SKM-1 (cell line): ENCODE measurements at regions not wholly inside any gene's neighbourhood (a gene's known extent, or its start where the extent isn't known, plus 50 kb on each side); places are given as distances from the start of the nearest gene placed in this dataset.

Experiments
- DNase-seq: peaks from one replicate; lab custom pipeline; 2025; ENCODE audit not compliant: unreplicated experiment; lab: John Stamatoyannopoulos, UW

DNA sequence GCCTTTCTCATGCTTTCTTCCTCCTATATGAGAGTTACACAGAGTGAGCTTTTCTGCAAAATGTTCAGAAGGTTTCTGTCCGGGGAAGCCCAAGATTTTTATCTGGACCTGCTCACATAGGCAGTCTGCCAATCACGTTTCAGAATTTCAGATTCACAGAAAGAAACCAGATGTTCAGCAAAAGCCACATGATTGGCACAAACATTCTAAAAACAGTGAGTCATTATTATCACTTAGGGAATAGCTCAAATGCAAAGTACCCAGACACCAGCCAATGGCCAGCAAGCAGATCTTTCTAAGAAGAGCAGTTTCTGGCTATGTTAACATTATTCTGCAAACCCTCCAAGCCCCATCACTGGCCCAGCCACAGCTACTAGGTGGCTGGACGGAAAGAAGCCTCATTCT lies 1558.5 kb upstream of the TMEM132C start:
- DNase-seq, result no peak

DNA sequence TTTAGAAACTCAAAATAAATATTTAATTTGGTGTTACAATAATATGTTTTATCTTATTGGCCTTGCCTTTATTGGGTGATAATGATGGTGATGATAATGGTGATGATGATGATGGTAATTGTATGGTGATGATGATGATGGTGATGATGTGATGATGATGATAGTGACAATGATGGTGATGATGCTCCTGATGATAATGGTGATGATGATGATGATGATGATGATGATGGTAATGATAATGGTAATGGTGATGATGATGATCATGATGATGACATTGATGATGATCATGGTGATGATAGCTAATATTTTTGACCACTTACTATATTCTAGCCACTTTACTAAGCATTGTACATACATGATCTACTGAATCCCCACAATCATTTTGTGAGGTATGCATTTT lies 1548.6 kb upstream of the TMEM132C start:
- no peak for DNase-seq

DNA sequence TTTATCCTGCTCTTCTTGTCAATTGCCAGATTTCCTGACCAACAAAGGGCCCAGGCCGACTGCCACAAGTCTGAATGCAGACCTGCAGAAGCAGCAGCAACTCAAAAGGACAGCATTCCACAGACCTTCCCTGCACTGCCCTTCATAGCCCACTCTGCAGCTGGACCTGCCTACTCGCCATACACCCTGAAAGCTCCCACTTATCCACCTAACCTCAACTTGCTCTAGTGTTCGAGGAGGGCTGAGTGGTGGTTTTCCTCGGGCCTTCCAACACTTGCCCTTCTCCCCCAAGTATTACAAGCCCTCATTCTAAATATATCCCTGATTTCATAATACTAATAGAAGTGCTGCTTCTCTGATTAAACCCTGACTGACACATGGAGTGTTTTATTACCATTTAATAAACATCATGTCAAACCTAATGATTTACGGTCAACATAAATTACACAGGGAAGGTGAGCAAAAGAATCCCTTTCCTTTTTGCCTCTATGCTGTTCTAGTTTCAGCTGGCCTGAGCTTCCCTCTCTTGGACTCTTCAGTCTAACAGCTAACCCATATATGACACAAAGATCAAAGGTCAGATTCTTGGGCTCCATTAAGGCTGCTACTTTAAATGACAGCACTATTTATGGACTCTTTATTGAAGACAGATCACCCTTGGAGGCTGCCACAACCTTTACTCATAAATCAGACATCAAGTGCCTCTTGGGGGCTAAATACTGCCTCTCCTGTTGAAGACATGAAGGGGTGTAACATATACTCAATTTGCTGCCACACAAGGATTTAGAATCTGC lies 1546.9 kb upstream of the TMEM132C start:
- no peak for DNase-seq

DNA sequence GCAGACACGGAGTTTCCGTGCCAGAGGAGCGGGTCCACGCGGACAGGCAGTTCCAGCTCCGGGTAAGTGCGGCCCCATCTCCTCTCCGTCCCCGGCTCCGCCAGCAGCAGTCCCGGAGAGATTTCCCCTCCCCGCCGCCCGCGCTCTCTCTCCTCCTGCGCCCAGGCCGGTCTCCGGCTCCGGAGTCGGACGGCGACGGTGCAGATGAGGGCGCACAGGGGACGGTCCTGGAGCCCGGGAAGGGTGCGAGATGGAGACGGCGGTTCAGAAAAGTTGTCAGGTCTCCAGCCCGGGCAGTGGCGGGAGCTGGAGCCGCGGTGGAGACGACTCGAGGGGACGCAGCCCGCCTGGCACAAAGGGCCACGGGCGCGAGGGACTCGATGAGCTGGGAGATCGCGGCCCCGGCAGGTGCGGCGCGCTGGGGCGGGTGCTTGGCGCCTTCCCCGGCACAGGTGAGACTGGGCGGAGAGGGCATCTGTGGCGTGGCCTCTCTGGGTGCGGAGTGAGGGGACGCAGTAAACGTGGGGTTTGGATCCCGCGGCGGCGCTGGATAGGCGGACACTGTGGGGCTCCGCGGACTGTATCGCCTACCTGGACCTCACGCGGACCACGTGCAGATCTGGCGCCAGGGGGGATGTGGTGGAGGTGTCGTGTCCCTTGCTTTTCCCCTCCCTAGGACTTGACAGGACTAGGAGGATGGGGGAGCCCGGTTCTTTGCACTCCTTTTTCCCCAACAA lies 1540.3 kb upstream of the TMEM132C start:
- DNase-seq, result no peak

DNA sequence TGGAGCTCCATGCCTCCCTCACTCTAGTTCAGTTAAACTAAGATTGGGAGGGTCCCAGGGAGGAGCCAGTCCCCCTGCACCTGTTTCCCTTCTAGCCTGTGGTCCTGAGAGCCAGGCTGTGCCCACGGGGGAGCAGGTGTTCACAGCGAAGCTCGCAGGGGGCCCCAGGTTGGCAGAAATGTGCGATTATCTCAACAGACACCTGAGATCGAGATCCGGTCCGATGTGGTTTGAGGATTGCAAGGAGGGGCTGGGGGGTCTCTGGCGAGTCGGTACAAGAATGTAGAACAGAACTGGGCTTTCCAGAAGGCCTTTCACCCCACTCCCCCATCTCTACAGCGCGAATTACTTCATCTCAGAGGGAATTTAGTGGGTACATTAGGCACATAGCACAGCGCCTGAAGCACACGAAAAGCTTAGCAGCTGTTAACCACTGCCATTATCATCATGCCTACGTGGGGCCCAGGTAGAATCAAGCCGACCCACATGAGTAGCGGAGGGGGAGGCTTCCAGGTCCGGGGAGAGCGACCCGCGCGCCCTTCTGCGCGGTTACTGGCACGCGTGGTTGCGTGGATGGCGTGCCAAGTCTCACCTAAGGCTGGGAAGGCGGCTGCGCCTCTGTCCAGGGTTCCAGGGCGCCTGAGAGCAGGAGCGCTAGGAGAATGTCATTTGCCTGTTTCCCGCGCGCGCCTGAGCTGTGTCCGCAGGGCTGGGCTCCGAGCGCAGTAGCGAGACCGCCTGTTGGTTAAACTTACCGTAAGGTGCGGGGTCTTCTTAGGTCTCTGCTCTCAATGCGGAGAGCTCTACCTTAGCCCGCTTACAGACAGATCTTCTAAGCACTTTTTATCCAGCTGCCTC lies 1539.5 kb upstream of the TMEM132C start:
- no peak for DNase-seq

DNA sequence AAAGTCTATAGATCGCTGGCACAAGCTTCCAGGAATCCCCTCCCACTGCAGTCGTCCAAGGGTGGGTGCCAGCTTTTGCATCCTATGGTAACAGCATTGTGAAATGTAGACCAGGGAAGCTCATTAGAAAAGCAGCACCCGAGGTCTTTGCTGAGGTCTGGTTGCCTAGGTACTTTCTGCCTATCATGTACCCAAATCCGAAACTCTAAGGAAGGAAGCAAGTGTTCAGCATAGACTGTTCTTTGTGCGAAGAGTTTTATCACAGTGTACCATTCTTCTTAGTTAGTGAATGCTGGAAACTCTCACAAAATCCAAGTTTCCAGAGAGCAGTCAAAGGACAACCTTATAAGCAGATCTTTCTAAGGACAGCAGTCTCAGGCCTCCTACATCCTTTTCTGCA lies 1532.7 kb upstream of the TMEM132C start:
- no peak for DNase-seq

DNA sequence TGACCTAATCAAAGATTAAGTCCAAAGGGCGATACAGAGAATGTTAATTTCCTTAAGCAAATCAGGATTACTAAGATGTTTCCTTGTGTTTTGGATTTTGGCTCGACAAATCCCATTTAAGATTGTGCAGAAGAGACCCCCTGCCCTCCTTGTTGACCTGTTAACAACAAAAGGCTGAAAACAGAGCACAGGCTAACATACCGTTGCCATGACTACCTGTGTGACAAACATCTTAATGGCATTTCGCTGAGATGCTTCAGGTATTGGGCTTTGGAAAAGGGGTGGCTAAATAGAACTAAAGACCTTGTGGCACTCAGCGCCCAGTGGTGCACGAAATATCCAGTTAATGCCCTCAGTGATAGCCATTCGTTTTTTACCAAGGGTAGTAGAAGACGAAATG lies 1532.3 kb upstream of the TMEM132C start:
- no peak for DNase-seq

DNA sequence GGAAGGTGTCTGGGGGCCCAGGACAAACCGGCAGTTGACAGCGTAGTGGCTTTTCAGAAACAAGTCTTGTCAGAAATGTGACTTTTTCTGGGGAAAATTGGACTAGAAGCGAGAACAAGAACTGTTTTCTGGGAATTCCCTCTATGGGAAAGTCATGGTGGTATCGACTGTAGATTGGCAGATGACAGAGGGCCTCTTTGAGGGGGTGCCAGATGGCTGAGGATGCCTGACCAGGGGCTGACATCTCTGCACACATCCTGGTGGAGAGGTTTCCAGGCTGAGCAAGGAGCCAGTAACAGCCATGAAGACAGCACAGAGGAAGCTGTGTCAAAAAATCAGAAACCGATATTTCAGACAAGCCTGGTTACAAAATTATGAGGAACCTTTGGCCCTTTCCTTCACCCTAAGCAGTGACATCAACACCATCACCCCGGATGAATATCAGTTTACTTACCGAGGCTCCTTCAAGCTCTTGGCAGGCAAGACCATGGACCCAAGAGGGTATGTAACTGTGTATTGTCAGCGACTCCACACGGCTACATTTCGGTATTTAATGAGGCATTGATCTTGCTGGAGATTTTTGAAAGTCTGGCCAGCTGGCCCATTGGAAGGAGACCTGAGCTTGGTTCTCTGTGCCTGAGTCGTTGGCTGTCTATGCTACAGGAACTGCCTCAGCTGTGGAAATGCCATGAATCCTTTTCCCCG lies 1525.3 kb upstream of the TMEM132C start:
- DNase-seq, result no peak

DNA sequence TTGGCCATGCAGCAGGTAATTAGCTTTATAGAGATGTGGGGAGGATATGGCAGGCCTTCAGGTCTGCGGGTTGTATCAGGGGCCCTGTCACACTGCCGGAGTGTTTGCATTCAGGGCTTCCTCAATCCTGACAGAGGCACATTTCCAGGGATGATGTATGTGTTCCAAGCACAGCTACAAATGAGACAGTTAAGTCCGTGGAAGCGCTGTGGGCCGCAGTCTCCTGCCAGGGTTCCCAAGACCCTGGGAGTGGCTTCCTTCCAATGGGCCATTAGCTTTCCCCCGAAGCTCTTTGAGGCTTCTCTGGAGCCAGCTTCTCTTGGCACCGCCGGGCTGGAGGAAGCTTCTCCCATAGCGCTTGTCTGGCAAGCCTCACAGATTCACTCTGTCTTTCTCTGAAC lies 1524.7 kb upstream of the TMEM132C start:
- DNase-seq, result no peak

DNA sequence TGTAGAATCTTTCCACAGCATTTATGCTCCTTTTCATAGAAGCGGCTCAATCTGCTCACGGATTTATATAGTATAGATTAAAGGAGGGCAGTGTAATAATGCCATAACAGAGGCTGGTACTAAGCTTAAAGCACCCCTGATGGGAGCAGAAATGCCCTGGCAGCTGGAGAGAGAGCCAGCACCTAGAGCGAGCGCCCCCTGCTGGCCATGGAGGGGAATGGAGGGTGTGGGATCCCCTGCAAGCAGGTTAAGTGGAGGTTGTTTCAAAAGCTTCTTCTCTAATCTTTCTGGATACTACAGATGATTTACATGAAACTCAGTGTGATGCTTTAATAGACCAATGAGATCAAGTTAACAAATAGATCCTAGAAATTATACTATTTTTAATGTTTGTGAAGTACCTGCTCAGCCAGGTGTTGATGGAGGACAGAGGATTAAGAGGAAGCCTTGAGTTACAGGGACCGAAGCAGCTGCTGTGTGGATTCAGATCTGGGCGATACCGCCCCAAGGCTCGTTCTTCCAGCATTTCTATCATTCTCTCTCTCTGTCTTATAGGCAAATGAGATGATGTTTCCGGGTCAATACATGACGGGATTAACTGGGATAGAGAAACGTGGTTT lies 1519.3 kb upstream of the TMEM132C start:
- no peak for DNase-seq

DNA sequence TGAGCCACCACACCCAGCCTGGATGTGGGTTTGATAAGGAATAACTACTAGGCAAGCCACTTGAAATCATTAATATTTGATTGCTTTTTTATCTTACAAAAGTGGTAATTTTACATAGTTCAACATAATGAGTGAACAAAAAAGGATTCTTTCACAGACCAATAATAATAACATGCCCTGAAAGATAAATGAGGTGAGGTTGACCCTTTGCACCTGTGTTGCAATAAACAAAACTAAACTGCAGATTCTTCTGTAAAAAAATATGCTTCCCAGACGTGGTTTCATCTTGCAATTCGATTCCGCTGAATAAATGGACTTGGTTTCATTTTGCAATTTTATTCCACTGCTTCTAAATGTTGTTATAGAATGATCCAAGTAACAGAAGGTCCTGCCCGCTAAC lies 1514.9 kb upstream of the TMEM132C start:
- no peak for DNase-seq

DNA sequence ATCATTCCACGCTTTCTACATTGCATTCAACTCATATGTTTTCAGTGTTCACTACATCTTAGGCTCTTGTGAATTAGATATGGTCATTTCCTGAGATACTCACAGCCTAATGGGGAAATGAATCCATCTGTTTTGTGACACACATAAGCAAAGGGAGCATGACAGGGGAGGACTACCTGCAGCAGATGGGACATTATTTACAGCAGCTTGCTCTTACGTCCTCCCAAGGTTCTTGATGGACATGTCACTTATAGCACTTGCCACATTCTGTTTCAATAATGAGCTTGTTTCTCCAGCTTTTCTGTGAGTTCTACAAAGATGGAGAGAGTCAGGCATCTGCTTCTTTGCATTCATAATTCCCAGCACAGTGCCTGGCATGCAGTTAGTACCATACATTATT lies 1509.6 kb upstream of the TMEM132C start:
- no peak for DNase-seq

DNA sequence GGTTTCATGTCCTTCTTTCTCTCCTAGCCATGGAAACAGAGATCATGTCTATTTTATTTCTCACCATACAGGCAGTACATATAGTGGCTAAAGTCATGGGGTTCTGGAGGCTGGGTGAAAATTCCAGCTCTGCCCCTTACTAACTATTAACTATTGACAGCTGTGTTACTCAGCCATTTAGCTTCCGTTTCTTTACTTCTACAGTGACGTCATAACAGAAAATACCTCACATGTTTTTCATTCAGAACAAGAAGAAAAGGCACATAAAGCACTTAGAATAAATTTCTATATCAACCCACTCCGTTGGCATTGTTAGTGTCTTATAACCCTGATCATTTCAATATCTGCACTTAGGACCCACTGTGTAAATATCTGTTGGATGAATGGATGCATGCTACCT lies 1506.9 kb upstream of the TMEM132C start:
- no peak for DNase-seq

DNA sequence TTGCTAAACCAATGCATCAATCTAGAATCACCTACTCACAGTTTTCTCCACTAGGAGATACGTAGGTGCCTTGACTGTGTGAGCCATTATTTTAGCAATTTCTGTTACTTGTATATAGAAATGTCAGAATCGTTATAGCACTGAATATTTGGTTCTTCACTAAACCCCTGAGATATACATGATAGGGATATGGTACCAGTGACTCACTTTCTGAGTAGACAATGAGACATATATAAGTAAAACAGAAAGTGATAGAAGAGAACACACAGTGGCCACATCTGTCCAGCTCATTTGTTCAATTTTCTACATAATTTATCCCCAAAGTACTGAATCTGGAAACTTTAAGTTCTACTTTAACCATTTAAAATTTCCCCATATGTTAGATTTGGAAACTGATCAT lies 1505.5 kb upstream of the TMEM132C start:
- DNase-seq, result no peak

DNA sequence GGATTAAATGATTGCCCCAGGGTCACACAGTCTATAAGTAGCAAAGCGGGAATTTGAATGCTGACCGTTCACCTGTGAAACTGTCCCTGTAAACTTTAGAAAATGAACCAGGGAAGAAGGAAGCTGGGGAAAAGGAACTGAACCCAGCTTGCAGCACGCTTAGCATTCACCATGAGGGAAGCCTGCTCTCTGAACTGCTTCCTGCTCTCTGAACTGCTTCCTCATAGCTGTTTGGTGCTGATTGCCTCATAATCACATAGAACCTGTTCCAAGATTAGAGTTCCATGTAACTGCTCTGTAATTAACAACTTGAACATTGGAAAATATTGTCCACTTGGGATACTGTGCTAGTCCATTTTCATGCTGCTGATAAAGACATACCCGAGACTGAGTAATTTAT lies 1504.8 kb upstream of the TMEM132C start:
- no peak for DNase-seq

DNA sequence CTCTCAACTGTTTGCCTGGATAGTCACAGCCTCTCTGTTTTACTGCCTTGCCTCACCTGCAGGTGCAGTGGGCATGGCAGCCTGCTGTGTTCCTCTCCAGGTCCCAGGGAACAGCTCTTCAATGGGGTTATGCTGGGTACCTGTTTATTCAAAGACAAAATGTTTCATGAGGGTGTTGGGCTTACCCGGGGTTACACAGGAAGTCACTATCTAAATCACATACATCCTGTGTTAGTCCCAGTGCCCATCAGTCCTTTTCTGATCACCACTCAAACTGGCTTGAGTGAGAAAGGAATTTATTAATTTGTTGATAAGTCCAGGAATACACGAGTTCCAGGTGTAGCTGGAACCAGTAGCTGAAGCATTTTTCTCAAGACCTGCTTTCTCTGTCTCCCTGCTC lies 1503.6 kb upstream of the TMEM132C start:
- DNase-seq, result no peak

DNA sequence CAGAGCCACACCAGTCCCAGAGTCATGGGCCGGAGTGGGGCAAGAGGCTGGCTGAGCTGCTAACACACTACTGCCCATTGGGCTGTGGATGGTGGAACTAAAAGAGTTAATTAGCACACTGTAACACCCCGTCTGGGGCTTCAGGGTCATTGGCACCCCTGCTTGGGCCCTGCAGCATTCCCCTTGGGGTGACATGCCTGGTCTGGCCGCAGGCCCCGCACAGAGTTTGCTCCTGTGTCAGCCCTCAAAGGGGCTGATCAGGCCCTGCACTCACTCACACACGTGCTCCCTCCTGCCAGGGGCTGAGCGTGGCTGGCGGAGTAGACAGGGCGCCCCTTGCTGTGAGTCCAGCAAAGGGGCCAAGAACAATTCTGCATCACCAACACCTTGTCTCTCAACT lies 1499.6 kb upstream of the TMEM132C start:
- DNase-seq, result no peak

DNA sequence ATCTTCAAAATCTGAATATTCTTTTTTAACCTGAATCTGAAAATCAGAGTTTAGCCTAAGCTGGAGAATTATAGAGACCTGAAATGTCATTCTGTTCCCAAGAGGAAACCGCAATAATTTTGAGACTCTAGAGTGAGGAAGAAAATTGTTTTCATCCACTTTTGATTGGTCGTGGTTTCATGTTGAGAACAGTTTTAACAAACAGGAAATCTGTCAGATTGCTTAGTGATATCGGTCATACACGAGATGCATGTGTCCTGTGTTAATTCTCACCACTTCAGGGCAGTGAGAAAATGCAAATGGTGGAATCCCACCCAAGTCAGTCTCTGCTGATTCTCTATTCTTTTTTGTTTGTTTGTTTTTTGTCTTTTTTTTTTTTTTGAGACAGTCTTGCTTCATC lies 1498.5 kb upstream of the TMEM132C start:
- DNase-seq, result no peak

DNA sequence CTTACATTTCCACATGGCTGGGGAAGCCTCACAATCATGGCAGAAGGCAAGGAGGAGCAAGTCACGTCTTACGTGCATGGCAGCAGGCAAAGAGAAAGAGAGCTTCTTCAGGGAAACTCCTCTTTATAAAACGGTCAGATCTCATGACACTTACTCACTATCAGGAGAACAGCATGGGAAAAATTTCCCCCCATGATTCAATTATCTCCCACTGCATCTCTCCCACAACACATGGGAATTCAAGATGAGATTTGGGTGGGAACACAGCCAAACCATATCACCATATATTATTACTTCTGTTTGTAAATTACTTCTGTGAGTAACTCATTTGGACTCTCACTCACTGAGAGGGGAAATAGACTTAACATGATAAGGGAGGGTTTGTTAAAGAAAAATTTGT lies 1496.8 kb upstream of the TMEM132C start:
- no peak for DNase-seq

DNA sequence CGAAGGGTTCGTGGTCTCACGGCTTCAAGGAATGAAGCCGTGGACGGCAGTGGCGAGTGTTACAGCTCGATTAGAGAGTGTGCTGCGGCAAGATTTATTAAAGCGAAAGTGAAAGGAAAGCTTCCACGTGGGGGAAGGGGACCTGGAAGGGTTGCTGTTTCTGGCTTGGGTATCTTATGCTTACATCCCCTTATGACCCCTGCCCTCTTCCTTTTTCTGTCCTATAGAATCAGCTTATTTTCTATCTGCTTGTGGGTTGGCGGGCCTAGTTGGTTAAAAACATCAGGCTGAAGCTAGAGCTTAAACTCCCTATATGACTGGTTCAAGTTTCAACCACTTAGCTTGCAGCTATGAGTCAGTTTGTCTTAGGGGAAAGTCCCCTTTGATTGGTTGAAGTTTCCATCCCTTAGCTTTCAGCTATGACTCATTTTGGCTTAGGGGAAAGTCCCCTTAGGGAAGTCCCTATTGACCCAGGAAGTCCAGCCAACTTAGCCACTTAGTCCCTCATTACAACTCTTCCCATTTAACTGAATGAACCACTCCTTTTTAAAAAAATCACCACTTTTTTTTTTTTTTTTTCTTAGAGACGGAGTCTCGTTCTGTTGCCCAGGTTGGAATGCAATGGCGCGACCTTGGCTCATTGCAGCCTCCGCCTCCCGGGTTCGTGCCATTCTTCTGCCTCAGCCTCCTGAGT lies 1494.7 kb upstream of the TMEM132C start:
- no peak for DNase-seq
